ENCODE measurements at regions not wholly inside any gene's neighbourhood (a gene's known extent, or its start where the extent isn't known, plus 50 kb on each side); places are given as distances from the start of the nearest gene placed in this dataset.

GRCh38 chr11:44498089-44498871 lies 67.2 kb upstream of the CD82 start:
- no peak for DNase-seq

- DNase-seq, result no peak
Measured at GRCh38 chr11:44502506-44502905, 63.0 kb upstream of the CD82 start.

- peak; percentile 66 for DNase-seq
Measured at GRCh38 chr11:44505581-44506054, 59.8 kb upstream of the CD82 start.

- DNase-seq, result peak; percentile 19
Measured at GRCh38 chr11:44506375-44507016, 59.0 kb upstream of the CD82 start.

- DNase-seq, result no peak
Measured at GRCh38 chr11:44507491-44507890, 58.0 kb upstream of the CD82 start.

- DNase-seq, result no peak
Measured at GRCh38 chr11:44507896-44508445, 57.5 kb upstream of the CD82 start.

GRCh38 chr11:44509296-44509695 lies 56.2 kb upstream of the CD82 start:
- no peak for DNase-seq

- DNase-seq, result no peak
Measured at GRCh38 chr11:44510372-44510771, 55.1 kb upstream of the CD82 start.

GRCh38 chr11:44512818-44513217 lies 52.6 kb upstream of the CD82 start:
- no peak for DNase-seq

GRCh38 chr11:44515048-44515447 lies 50.4 kb upstream of the CD82 start:
- DNase-seq, result peak; percentile 22
